Fibroblast of lung (primary cell): ENCODE measurements at regions not wholly inside any gene's neighbourhood (a gene's known extent, or its start where the extent isn't known, plus 50 kb on each side); places are given as distances from the start of the nearest gene placed in this dataset.

Experiments used
- DNase-seq, 2 donors: peaks; one replicate each; pipeline versions ENCODE4 v3.0.0 to v3.0.0-alpha.2; 2010; ENCODE audit warnings: low read depth in 2 of 2
- H2AFZ ChIP-seq: 2 replicates; pipeline ENCODE4 v1.5.1; 2012; ENCODE audit warnings: low read length, control low read depth, inconsistent platforms
- H3K27ac ChIP-seq: 2 replicates; pipeline ENCODE4 v1.5.1; 2011; ENCODE audit warnings: low read length, control low read depth; ENCODE audit not compliant: insufficient read depth
- H3K27me3 ChIP-seq: 2 replicates; pipeline ENCODE4 v1.5.1; 2011; ENCODE audit warnings: mild to moderate bottlenecking, low read length; ENCODE audit not compliant: control insufficient read depth, insufficient read depth
- H3K36me3 ChIP-seq: 2 replicates; pipeline ENCODE4 v1.5.1; 2011; ENCODE audit warnings: low read length; ENCODE audit not compliant: control insufficient read depth, insufficient read depth
- H3K4me1 ChIP-seq: 2 replicates; pipeline ENCODE4 v1.5.1; 2011; ENCODE audit warnings: low read length; ENCODE audit not compliant: control insufficient read depth, insufficient read depth; ENCODE audit errors: extremely low read depth
- H3K4me2 ChIP-seq: 2 replicates; pipeline ENCODE4 v1.5.1; 2011; ENCODE audit warnings: low read length, control low read depth; ENCODE audit not compliant: insufficient read depth; ENCODE audit errors: extremely low read depth
- H3K4me3 ChIP-seq, 4 experiments: fragments of 200-600 bp in 1 of 4; sonication (generic) in 1 of 4; replicated peaks in 1 of 4; 2 replicates each; pipeline ENCODE4 v1.5.1; 2011 to 2016; ENCODE audit warnings: low read length in 4 of 4, low read depth in 3 of 4, mild to moderate bottlenecking in 3 of 4, control low read depth in 2 of 4, inconsistent platforms in 1 of 4, mixed read lengths in 1 of 4; ENCODE audit not compliant: insufficient read depth in 1 of 4; ENCODE audit errors: control extremely low read depth in 1 of 4
- H3K79me2 ChIP-seq: 2 replicates; pipeline ENCODE4 v1.5.1; 2012; ENCODE audit warnings: mild to moderate bottlenecking, low read length, inconsistent platforms; ENCODE audit not compliant: control insufficient read depth, insufficient read depth
- H3K9ac ChIP-seq: 2 replicates; pipeline ENCODE4 v1.5.1; 2011; ENCODE audit warnings: mild to moderate bottlenecking, low read length, control low read depth; ENCODE audit not compliant: insufficient read depth
- H3K9me3 ChIP-seq: 2 replicates; pipeline ENCODE4 v1.5.1; 2012; ENCODE audit warnings: low read depth, low read length; ENCODE audit not compliant: control insufficient read depth, insufficient read depth
- H4K20me1 ChIP-seq: 2 replicates; pipeline ENCODE4 v1.5.1; 2011; ENCODE audit warnings: low read length; ENCODE audit not compliant: control insufficient read depth, insufficient read depth; ENCODE audit errors: extremely low read depth
- CTCF ChIP-seq, 2 donors: IDR thresholded peaks in 1 of 2; conservative IDR thresholded peaks in 1 of 2; 1 replicate in 1 of 2; 2 replicates in 1 of 2; pipeline ENCODE4 v1.5.1; 2011 to 2012; ENCODE audit warnings: low read length in 2 of 2, control low read depth in 1 of 2, inconsistent platforms in 1 of 2, low read depth in 1 of 2, mild to moderate bottlenecking in 1 of 2
- EZH2 ChIP-seq: IDR thresholded peaks from 2 replicates; pipeline ENCODE4 v1.5.1; 2012; ENCODE audit warnings: low read length, control low read depth, mild to moderate bottlenecking; ENCODE audit errors: missing control alignments

DNA sequence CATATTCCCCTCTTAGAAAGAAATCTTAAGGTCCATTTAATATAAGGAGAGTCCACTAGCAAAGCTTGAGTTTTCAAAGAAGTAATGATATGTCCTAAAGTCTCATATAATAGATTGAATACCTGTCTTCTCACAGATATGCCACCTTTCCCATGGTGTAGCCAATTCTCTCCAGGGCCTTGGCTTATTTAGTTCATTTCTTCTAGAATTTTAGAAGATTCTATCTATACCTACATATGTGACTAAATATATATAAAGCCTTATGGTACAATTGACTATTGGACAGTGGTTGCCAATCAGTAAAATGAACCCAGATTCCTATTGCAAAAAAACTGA lies 370.7 kb upstream of the MAF start:
- Histone ChIP-seq H3K4me2 (no peak overlapping the region), H3K4me1 (no peaks in the 10 kb centered on the region), H3K9ac (no peak overlapping the region), H3K36me3 (no peaks in the 10 kb centered on the region), H3K4me3 (no peak overlapping the region), H4K20me1 (no peaks in the 10 kb centered on the region), H3K9me3 (no peaks in the 10 kb centered on the region), H3K27me3 (no peaks in the 10 kb centered on the region), H2AFZ (no peak overlapping the region), H3K27ac (no peak overlapping the region), H3K79me2 (no peaks in the 10 kb centered on the region)
- no peak for TF ChIP-seq EZH2
- TF ChIP-seq CTCF (conservative IDR thresholded peaks at IDR 0.05 in 1 of 2, IDR thresholded peaks at IDR 0.05 in 1 of 2; ENCODE audit: low read depth in 1 of 2, low read length in 2 of 2) = no peak
- no peak for DNase-seq

- Histone ChIP-seq H3K27me3 (no peaks in the 10 kb centered on the region), H3K4me3 (no peak overlapping the region), H3K9me3 (no peaks in the 10 kb centered on the region), H3K9ac (no peak overlapping the region), H3K4me2 (no peak overlapping the region), H3K79me2 (no peaks in the 10 kb centered on the region), H3K27ac (no peak overlapping the region), H2AFZ (no peak overlapping the region), H4K20me1 (no peaks in the 10 kb centered on the region), H3K4me1 (no peaks in the 10 kb centered on the region), H3K36me3 (no peaks in the 10 kb centered on the region)
- TF ChIP-seq EZH2 (no peak), CTCF (conservative IDR thresholded peaks at IDR 0.05 in 1 of 2, IDR thresholded peaks at IDR 0.05 in 1 of 2; ENCODE audit: low read depth in 1 of 2, low read length in 2 of 2) (no peak)
- DNase-seq = peak; percentile 5 to 11
Measured at GRCh38 chr16:79970551-79971236, 370.2 kb upstream of the MAF start.

DNA sequence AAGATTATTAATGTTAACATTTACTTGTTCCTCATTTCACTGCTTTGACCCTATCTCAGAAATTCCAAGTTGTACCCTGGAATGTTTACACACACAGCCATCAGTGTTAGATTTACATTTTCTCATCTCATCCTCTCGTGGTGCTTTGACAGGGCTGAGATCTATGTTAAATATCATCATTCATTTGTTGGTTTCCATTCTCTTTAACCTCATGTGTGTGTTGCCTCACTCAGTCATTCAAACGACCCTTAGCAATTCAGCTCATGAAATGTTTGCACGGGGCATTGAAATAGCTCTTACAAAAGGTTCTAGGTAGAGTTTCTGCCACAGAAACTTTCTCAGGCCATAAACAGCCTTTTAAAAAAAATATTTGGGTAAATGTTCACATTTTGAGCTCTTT lies 369.6 kb upstream of the MAF start:
- Histone ChIP-seq H3K4me3 (no peak overlapping the region), H3K9ac (no peak overlapping the region), H3K79me2 (no peaks in the 10 kb centered on the region), H3K27ac (no peak overlapping the region), H3K36me3 (no peaks in the 10 kb centered on the region), H4K20me1 (no peaks in the 10 kb centered on the region), H3K4me2 (no peak overlapping the region), H3K4me1 (no peaks in the 10 kb centered on the region), H2AFZ (no peak overlapping the region), H3K27me3 (no peaks in the 10 kb centered on the region), H3K9me3 (no peaks in the 10 kb centered on the region)
- TF ChIP-seq CTCF (conservative IDR thresholded peaks at IDR 0.05 in 1 of 2, IDR thresholded peaks at IDR 0.05 in 1 of 2; ENCODE audit: low read depth in 1 of 2, low read length in 2 of 2) (no peak), EZH2 (no peak)
- DNase-seq = no peak
